WTC11 (cell line): ENCODE measurements at regions not wholly inside any gene's neighbourhood (a gene's known extent, or its start where the extent isn't known, plus 50 kb on each side); places are given as distances from the start of the nearest gene placed in this dataset.

Source experiments
- ATAC-seq: fragments of 200-7000 bp; cut with Tn5 transposase; 2 replicates; pipeline ENCODE4 v1.10.0; 2021; ENCODE audit warnings: mild to moderate bottlenecking, moderate library complexity
- CTCF ChIA-PET: fragments of 300-600 bp; sonication (Branson Sonifier 250); formaldehyde crosslinking; loops from one replicate; lab custom pipeline; 2021; ENCODE audit warnings: antibody characterized with exemption; lab: Charles Lee
- POLR2A ChIA-PET: fragments of 350-600 bp; sonication (Branson Sonifier 250); formaldehyde crosslinking; loops from one replicate; lab custom pipeline; 2021; ENCODE audit warnings: antibody characterized with exemption; lab: Charles Lee
- DNase-seq: peaks from one replicate; pipeline ENCODE4 v3.0.0; 2021; ENCODE audit warnings: low spot score
- H3K27ac Mint-ChIP-seq: 2 replicates; pipeline ENCODE4 v1.8.0; 2021; ENCODE audit warnings: mixed read lengths
- H3K27me3 Mint-ChIP-seq: 2 replicates; pipeline ENCODE4 v1.8.0; 2021; ENCODE audit warnings: low read depth, mild to moderate bottlenecking, moderate library complexity, mixed read lengths
- H3K36me3 Mint-ChIP-seq: 2 replicates; pipeline ENCODE4 v1.8.0; 2021; ENCODE audit warnings: mixed read lengths
- H3K4me1 Mint-ChIP-seq: 2 replicates; pipeline ENCODE4 v1.8.0; 2022; ENCODE audit warnings: mixed read lengths
- H3K4me3 Mint-ChIP-seq: 2 replicates; pipeline ENCODE4 v1.8.0; 2021; ENCODE audit warnings: mild to moderate bottlenecking, moderate library complexity, mixed read lengths
- H3K9me3 Mint-ChIP-seq: 2 replicates; pipeline ENCODE4 v1.8.0; 2021; ENCODE audit warnings: mixed read lengths
- ATF1 ChIP-seq: sonication (generic); formaldehyde crosslinking; IDR thresholded peaks from 2 replicates; pipeline ENCODE4 v1.8.1; 2023; ENCODE audit warnings: mild to moderate bottlenecking, moderate library complexity, missing genetic modification reagents
- EMX1 ChIP-seq: fragments of 250-450 bp; sonication (Bioruptor Pico); IDR thresholded peaks from 2 replicates; pipeline ENCODE4 v1.8.0; 2021; ENCODE audit warnings: mild to moderate bottlenecking
- FOXJ3 ChIP-seq: sonication (generic); formaldehyde crosslinking; IDR thresholded peaks from 2 replicates; pipeline ENCODE4 v1.9.0; 2021; ENCODE audit warnings: missing genetic modification reagents, mild to moderate bottlenecking, borderline replicate concordance
- FOXK1 ChIP-seq: sonication (generic); formaldehyde crosslinking; IDR thresholded peaks from 2 replicates; pipeline ENCODE4 v1.8.0; 2022; ENCODE audit warnings: mild to moderate bottlenecking, moderate library complexity, missing genetic modification reagents
- GTF2I ChIP-seq: fragments of 250-450 bp; sonication (Bioruptor Pico); conservative IDR thresholded peaks from 2 replicates; pipeline ENCODE4 v1.4.0; 2021; ENCODE audit warnings: mild to moderate bottlenecking
- JAZF1 ChIP-seq: fragments of 250-450 bp; sonication (Bioruptor Pico); IDR thresholded peaks from 2 replicates; pipeline ENCODE4 v1.9.0; 2021; ENCODE audit warnings: moderate library complexity, mild to moderate bottlenecking, inconsistent platforms
- MXD4 ChIP-seq: fragments of 250-450 bp; sonication (Bioruptor Pico); IDR thresholded peaks from 2 replicates; pipeline ENCODE4 v1.8.0; 2021; ENCODE audit warnings: mild to moderate bottlenecking, moderate library complexity, borderline replicate concordance
- MYBL2 ChIP-seq: sonication (generic); formaldehyde crosslinking; IDR thresholded peaks from 2 replicates; pipeline ENCODE4 v1.8.1; 2023; ENCODE audit warnings: mild to moderate bottlenecking, moderate library complexity, missing genetic modification reagents
- NR2C2 ChIP-seq: sonication (generic); formaldehyde crosslinking; IDR thresholded peaks from 2 replicates; pipeline ENCODE4 v1.8.0; 2022; ENCODE audit warnings: mild to moderate bottlenecking, missing genetic modification reagents
- RELA ChIP-seq: sonication (generic); formaldehyde crosslinking; IDR thresholded peaks from 2 replicates; pipeline ENCODE4 v1.8.1; 2022; ENCODE audit warnings: missing genetic modification reagents, mild to moderate bottlenecking, borderline replicate concordance
- TEAD4 ChIP-seq: sonication (generic); formaldehyde crosslinking; IDR thresholded peaks from 2 replicates; pipeline ENCODE4 v1.8.0; 2022; ENCODE audit warnings: mild to moderate bottlenecking, missing genetic modification reagents
- ZNF232 ChIP-seq: sonication (generic); formaldehyde crosslinking; IDR thresholded peaks from 2 replicates; pipeline ENCODE4 v1.8.0; 2022; ENCODE audit warnings: mild to moderate bottlenecking, missing genetic modification reagents
- ZNF317 ChIP-seq: sonication (generic); formaldehyde crosslinking; IDR thresholded peaks from 2 replicates; pipeline ENCODE4 v1.8.1; 2023; ENCODE audit warnings: low read depth, mild to moderate bottlenecking, moderate library complexity, missing genetic modification reagents, borderline replicate concordance
- ZNF396 ChIP-seq: fragments of 250-450 bp; sonication (Bioruptor Pico); IDR thresholded peaks from 2 replicates; pipeline ENCODE4 v1.8.0; 2021; ENCODE audit warnings: mild to moderate bottlenecking, moderate library complexity, borderline replicate concordance
- ZNF423 ChIP-seq: fragments of 250-450 bp; sonication (Bioruptor Pico); IDR thresholded peaks from 2 replicates; pipeline ENCODE4 v2.1.2; 2022; ENCODE audit warnings: mild to moderate bottlenecking, moderate library complexity
- TF ChIP-seq, protein P1 (sequence below): sonication (generic); formaldehyde crosslinking; conservative IDR thresholded peaks from 2 replicates; pipeline ENCODE4 v1.8.1; 2023; ENCODE audit warnings: mild to moderate bottlenecking, low read depth, missing genetic modification reagents, moderate library complexity
- TF ChIP-seq, protein P2 (sequence below): fragments of 250-450 bp; sonication (Bioruptor Pico); conservative IDR thresholded peaks from 2 replicates; pipeline ENCODE4 v1.9.0; 2021; ENCODE audit warnings: mild to moderate bottlenecking
- TF ChIP-seq, protein P3 (sequence below): fragments of 250-450 bp; sonication (Bioruptor Pico); IDR thresholded peaks from 2 replicates; pipeline ENCODE4 v1.9.0; 2021; ENCODE audit warnings: moderate library complexity, mild to moderate bottlenecking, inconsistent platforms, borderline replicate concordance
- TF ChIP-seq, protein P4 (sequence below): sonication (generic); formaldehyde crosslinking; IDR thresholded peaks from 2 replicates; pipeline ENCODE4 v1.8.1; 2023; ENCODE audit warnings: mild to moderate bottlenecking, missing genetic modification reagents, moderate library complexity
- TF ChIP-seq, protein P5 (sequence below): sonication (generic); formaldehyde crosslinking; IDR thresholded peaks from 2 replicates; pipeline ENCODE4 v1.8.0; 2022; ENCODE audit warnings: mild to moderate bottlenecking, missing genetic modification reagents
- TF ChIP-seq, protein P6 (sequence below): sonication (generic); formaldehyde crosslinking; IDR thresholded peaks from 2 replicates; pipeline ENCODE4 v1.8.1; 2022; ENCODE audit warnings: low read depth, missing genetic modification reagents, borderline replicate concordance
- TF ChIP-seq, protein P7 (sequence below): sonication (generic); formaldehyde crosslinking; IDR thresholded peaks from 2 replicates; pipeline ENCODE4 v1.8.0; 2022; ENCODE audit warnings: mild to moderate bottlenecking, missing genetic modification reagents
- TF ChIP-seq, protein P8 (sequence below): fragments of 200-600 bp; IDR thresholded peaks from 2 replicates; pipeline ENCODE4 v1.8.0; 2022; ENCODE audit warnings: antibody characterized with exemption

DNA sequence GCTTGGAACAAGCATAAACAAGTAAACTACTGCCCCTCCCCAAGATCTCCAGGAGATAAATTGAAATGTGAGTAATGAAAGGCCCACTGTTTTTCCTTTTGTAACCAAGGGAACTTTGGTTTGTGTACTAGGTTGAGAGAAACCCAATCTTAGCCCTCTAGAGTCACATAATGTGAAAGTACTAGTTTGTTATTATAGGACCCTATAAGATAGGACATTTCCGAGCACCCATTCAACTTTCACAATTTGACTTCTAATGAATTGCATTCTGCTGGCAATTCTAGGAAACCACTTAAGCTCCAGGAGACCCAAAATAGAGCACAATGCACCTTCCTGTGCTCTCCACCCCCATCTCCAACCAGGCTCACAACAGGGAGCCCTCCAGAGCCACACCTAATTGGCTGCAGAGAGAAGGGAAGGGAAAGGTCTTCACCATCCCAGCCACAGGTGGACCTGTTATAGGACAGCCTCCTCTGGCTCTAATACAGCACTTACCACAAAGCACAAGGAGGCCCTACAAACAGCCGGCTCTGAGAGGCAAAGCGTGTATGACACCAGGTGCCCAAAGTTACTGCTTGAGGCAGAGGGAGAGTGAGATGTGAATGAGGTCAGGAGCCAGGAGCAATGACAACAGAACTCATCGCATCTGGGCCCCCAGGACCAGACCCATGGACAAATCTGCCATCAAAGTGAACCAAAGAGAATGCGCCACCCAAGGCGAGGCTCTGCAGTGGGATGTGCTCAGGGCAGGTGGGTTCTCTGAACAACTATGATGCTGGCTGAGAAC lies 163.3 kb upstream of the NTF3 start (continued):
- TF ChIP-seq ZNF317 = no peak
- TF ChIP-seq FOXK1 = no peak
- TF ChIP-seq, protein P1, sequence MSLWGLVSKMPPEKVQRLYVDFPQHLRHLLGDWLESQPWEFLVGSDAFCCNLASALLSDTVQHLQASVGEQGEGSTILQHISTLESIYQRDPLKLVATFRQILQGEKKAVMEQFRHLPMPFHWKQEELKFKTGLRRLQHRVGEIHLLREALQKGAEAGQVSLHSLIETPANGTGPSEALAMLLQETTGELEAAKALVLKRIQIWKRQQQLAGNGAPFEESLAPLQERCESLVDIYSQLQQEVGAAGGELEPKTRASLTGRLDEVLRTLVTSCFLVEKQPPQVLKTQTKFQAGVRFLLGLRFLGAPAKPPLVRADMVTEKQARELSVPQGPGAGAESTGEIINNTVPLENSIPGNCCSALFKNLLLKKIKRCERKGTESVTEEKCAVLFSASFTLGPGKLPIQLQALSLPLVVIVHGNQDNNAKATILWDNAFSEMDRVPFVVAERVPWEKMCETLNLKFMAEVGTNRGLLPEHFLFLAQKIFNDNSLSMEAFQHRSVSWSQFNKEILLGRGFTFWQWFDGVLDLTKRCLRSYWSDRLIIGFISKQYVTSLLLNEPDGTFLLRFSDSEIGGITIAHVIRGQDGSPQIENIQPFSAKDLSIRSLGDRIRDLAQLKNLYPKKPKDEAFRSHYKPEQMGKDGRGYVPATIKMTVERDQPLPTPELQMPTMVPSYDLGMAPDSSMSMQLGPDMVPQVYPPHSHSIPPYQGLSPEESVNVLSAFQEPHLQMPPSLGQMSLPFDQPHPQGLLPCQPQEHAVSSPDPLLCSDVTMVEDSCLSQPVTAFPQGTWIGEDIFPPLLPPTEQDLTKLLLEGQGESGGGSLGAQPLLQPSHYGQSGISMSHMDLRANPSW (CRISPR knock-in tag) = no peak
- no peak for TF ChIP-seq ZNF423 (CRISPR knock-in tag)
- TF ChIP-seq, protein P2, sequence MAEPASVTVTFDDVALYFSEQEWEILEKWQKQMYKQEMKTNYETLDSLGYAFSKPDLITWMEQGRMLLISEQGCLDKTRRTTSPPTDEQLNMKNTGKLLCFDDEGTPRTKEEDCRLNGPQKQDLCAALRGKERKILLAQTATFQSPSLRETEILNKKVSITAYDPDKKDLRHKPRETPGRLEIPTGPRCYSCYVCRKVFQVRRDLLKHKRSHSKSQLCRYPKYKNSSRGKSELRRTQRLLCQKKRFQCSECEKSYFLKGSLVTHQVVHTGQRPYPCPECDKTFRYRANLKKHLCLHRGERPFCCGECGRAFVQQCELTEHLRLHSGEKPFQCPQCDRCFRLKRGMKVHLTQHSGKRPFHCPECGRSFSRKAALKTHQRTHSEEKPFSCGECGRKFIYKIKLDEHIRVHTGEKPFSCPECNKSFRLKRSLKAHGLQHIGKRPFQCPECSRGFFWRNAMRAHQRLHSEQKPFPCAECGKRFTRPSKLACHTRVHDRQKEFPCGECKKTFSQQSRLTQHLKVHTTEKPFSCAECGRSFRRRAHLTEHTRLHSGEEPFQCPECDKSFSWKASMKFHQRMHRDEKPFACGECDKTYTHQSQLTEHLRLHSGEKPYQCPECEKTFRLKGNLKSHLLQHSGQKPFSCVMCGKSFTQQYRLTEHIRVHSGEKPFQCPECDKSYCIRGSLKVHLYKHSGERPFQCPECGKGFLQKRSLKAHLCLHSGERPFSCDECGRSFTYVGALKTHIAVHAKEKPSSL (CRISPR knock-in tag) = no peak
- no peak for TF ChIP-seq JAZF1
- TF ChIP-seq NR2C2 (CRISPR knock-in tag) = no peak
- TF ChIP-seq, protein P3, sequence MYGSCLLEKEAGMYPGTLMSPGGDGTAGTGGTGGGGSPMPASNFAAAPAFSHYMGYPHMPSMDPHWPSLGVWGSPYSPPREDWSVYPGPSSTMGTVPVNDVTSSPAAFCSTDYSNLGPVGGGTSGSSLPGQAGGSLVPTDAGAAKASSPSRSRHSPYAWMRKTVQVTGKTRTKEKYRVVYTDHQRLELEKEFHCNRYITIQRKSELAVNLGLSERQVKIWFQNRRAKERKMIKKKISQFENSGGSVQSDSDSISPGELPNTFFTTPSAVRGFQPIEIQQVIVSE (CRISPR knock-in tag) = no peak
- no peak for TF ChIP-seq ZNF396 (CRISPR knock-in tag)
- TF ChIP-seq, protein P4, sequence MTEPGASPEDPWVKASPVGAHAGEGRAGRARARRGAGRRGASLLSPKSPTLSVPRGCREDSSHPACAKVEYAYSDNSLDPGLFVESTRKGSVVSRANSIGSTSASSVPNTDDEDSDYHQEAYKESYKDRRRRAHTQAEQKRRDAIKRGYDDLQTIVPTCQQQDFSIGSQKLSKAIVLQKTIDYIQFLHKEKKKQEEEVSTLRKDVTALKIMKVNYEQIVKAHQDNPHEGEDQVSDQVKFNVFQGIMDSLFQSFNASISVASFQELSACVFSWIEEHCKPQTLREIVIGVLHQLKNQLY (CRISPR knock-in tag) = no peak
- TF ChIP-seq, protein P5, sequence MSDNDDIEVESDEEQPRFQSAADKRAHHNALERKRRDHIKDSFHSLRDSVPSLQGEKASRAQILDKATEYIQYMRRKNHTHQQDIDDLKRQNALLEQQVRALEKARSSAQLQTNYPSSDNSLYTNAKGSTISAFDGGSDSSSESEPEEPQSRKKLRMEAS (CRISPR knock-in tag) = no peak
- TF ChIP-seq, all 79 proteins: peak for 0

DNA sequence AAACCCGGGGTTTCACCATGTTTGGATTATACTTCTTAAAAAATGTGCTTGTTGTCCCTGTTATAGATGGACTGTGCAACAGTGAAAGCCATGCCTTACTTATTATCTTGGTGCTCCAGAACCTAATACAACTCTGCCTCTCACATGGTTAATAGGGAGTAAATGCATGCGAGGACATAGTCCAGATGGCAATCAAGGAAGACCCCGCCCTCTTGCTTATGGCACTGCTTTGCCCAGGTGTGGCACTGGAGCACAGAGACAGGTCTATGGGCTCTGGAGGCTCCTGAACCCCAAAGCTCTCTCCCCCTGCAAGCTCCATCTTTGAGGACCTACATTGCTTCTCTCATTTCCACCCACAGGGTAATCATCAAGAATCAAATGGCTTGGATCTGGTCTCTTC lies 162.1 kb upstream of the NTF3 start:
- Mint-ChIP-seq H3K9me3 (peaks cover 19% of the 10 kb centered on the region), H3K4me1 (peaks cover 14% of the 10 kb centered on the region), H3K36me3 (peaks cover 10% of the 10 kb centered on the region; the same call in 1 of the 2 replicates), H3K27ac (no peak overlapping the region), H3K4me3 (no peak overlapping the region), H3K27me3 (no peaks in the 10 kb centered on the region)
- no peak for ATAC-seq
- no peak for DNase-seq
- ChIA-PET CTCF (interaction anchor here (1.4 to 1.6 kb wide), 2 partner anchors 10 to 159 kb away, joined by 4 to 5 read pairs; no protein-coding TSS in a partner anchor), POLR2A (no interaction called here)
- TF ChIP-seq FOXJ3 (CRISPR knock-in tag) (no peak), MYBL2 (CRISPR knock-in tag) (no peak), TEAD4 (CRISPR knock-in tag) (no peak), RELA (CRISPR knock-in tag) (no peak), ATF1 (CRISPR knock-in tag) (no peak), MXD4 (no peak), EMX1 (no peak), ZNF232 (CRISPR knock-in tag) (no peak), GTF2I (CRISPR knock-in tag) (no peak)
- TF ChIP-seq, protein P6, sequence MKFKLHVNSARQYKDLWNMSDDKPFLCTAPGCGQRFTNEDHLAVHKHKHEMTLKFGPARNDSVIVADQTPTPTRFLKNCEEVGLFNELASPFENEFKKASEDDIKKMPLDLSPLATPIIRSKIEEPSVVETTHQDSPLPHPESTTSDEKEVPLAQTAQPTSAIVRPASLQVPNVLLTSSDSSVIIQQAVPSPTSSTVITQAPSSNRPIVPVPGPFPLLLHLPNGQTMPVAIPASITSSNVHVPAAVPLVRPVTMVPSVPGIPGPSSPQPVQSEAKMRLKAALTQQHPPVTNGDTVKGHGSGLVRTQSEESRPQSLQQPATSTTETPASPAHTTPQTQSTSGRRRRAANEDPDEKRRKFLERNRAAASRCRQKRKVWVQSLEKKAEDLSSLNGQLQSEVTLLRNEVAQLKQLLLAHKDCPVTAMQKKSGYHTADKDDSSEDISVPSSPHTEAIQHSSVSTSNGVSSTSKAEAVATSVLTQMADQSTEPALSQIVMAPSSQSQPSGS = no peak
- TF ChIP-seq, protein P7, sequence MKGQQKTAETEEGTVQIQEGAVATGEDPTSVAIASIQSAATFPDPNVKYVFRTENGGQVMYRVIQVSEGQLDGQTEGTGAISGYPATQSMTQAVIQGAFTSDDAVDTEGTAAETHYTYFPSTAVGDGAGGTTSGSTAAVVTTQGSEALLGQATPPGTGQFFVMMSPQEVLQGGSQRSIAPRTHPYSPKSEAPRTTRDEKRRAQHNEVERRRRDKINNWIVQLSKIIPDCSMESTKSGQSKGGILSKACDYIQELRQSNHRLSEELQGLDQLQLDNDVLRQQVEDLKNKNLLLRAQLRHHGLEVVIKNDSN (CRISPR knock-in tag) = no peak
- TF ChIP-seq, protein P8, sequence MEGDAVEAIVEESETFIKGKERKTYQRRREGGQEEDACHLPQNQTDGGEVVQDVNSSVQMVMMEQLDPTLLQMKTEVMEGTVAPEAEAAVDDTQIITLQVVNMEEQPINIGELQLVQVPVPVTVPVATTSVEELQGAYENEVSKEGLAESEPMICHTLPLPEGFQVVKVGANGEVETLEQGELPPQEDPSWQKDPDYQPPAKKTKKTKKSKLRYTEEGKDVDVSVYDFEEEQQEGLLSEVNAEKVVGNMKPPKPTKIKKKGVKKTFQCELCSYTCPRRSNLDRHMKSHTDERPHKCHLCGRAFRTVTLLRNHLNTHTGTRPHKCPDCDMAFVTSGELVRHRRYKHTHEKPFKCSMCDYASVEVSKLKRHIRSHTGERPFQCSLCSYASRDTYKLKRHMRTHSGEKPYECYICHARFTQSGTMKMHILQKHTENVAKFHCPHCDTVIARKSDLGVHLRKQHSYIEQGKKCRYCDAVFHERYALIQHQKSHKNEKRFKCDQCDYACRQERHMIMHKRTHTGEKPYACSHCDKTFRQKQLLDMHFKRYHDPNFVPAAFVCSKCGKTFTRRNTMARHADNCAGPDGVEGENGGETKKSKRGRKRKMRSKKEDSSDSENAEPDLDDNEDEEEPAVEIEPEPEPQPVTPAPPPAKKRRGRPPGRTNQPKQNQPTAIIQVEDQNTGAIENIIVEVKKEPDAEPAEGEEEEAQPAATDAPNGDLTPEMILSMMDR = no peak
- TF ChIP-seq, protein P3 (CRISPR knock-in tag) = no peak
